A549 (cell line): ENCODE measurements at regions not wholly inside any gene's neighbourhood (a gene's known extent, or its start where the extent isn't known, plus 50 kb on each side); places are given as distances from the start of the nearest gene placed in this dataset.

ENCODE experiments used
- ATAC-seq, 2 experiments: fragments of 200-7000 bp in 1 of 2; fragments of >200 bp in 1 of 2; cut with Nextera tagmentation in 1 of 2; cut with Tn5 transposase in 1 of 2; 3 replicates each; pipeline versions ENCODE4 v1.8.0 to v1.9.1; 2018 to 2020; ENCODE audit warnings: mild to moderate bottlenecking in 1 of 2, moderate library complexity in 1 of 2
- CTCF ChIA-PET: fragments of 300-600 bp; sonication (Branson Sonifier 250); formaldehyde crosslinking; extraction: SDS; loops from one replicate; lab custom pipeline; 2021; ENCODE audit warnings: antibody characterized with exemption, inconsistent platforms; lab: Yijun Ruan, JAX
- POLR2A ChIA-PET: fragments of 350-600 bp; formaldehyde crosslinking; extraction: SDS; loops from one replicate; lab custom pipeline; 2021; ENCODE audit warnings: antibody characterized with exemption, inconsistent platforms; lab: Yijun Ruan, JAX
- DNase-seq, 2 experiments: peaks; one replicate each; pipeline versions ENCODE4 v3.0.0 to v3.0.0-alpha.2; 2011 to 2016; ENCODE audit warnings: low read depth in 1 of 2, low spot score in 1 of 2
- FAIRE-seq: peaks from 2 replicates; lab custom pipeline; 2011; peaks lifted over from hg19 to GRCh38; lab: Jason Lieb, UNC
- H3K27ac ChIP-seq, 2 experiments: fragments of >200 bp; sonication (Bioruptor Twin); formaldehyde crosslinking; 3 replicates each; pipeline ENCODE4 v1.5.1; 2016 to 2017
- H3K4me1 ChIP-seq: fragments of >200 bp; sonication (Bioruptor Twin); formaldehyde crosslinking; 3 replicates; pipeline ENCODE4 v1.6.1; 2016
- H3K4me2 ChIP-seq: fragments of >200 bp; sonication (Bioruptor Twin); formaldehyde crosslinking; 3 replicates; pipeline ENCODE4 v1.6.1; 2016
- H3K4me3 ChIP-seq: fragments of >200 bp; sonication (Bioruptor Twin); formaldehyde crosslinking; 3 replicates; pipeline ENCODE4 v1.5.1; 2016
- H3K9me3 ChIP-seq: fragments of >200 bp; sonication (Bioruptor Twin); formaldehyde crosslinking; 3 replicates; pipeline ENCODE4 v1.6.1; 2016
- CBX8 ChIP-seq: fragments of 200-600 bp; sonication (generic); IDR thresholded peaks from 2 replicates; pipeline ENCODE4 v1.6.1; 2016
- CEBPB ChIP-seq, 2 experiments: fragments of >200 bp in 1 of 2; sonication (Bioruptor Twin) in 1 of 2; formaldehyde crosslinking in 1 of 2; IDR thresholded peaks; 2 replicates each; pipeline ENCODE4 v1.6.1; 2012 to 2016
- CHD4 ChIP-seq: fragments of 200-600 bp; sonication (generic); IDR thresholded peaks from 2 replicates; pipeline ENCODE4 v1.6.1; 2016; ENCODE audit warnings: antibody characterized with exemption, mild to moderate bottlenecking, borderline replicate concordance
- EHF ChIP-seq: fragments of 250-450 bp; sonication (Bioruptor Pico); IDR thresholded peaks from 2 replicates; pipeline ENCODE4 v1.5.0; 2020; ENCODE audit warnings: mild to moderate bottlenecking
- EP300 ChIP-seq, 2 experiments: fragments of >200 bp; sonication (Bioruptor Twin); formaldehyde crosslinking; IDR thresholded peaks; 2 replicates in 1 of 2; 3 replicates in 1 of 2; pipeline ENCODE4 v1.6.1; 2016 to 2017
- FOSB ChIP-seq: fragments of 250-450 bp; sonication (Bioruptor Pico); IDR thresholded peaks from 2 replicates; pipeline ENCODE4 v1.5.0; 2020; ENCODE audit warnings: mild to moderate bottlenecking, moderate library complexity
- FOXS1 ChIP-seq: fragments of 250-450 bp; sonication (Bioruptor Pico); IDR thresholded peaks from 2 replicates; pipeline ENCODE4 v1.5.0; 2020; ENCODE audit warnings: mild to moderate bottlenecking, moderate library complexity
- HDAC2 ChIP-seq: fragments of 200-600 bp; sonication (generic); IDR thresholded peaks from 2 replicates; pipeline ENCODE4 v1.6.1; 2016
- HOXA7 ChIP-seq: fragments of 250-450 bp; sonication (Bioruptor Pico); IDR thresholded peaks from 2 replicates; pipeline ENCODE4 v1.5.0; 2020; ENCODE audit warnings: mild to moderate bottlenecking, moderate library complexity
- HOXB5 ChIP-seq: fragments of 250-450 bp; sonication (Bioruptor Pico); IDR thresholded peaks from 2 replicates; pipeline ENCODE4 v1.5.0; 2020; ENCODE audit warnings: mild to moderate bottlenecking, moderate library complexity
- JUN ChIP-seq, 2 experiments: fragments of >200 bp; sonication (Bioruptor Twin); formaldehyde crosslinking; IDR thresholded peaks; 2 replicates in 1 of 2; 3 replicates in 1 of 2; pipeline ENCODE4 v1.6.1; 2016 to 2017
- JUNB ChIP-seq: fragments of >200 bp; sonication (Bioruptor Twin); formaldehyde crosslinking; IDR thresholded peaks from 2 replicates; pipeline ENCODE4 v1.6.1; 2016
- KDM1A ChIP-seq: fragments of 200-600 bp; sonication (generic); IDR thresholded peaks from 2 replicates; pipeline ENCODE4 v1.6.1; 2016; ENCODE audit warnings: low read depth, mild to moderate bottlenecking
- KDM5A ChIP-seq: fragments of 200-600 bp; sonication (generic); IDR thresholded peaks from 2 replicates; pipeline ENCODE4 v1.6.1; 2016; ENCODE audit warnings: antibody characterized with exemption, mild to moderate bottlenecking
- NR3C1 ChIP-seq: fragments of >200 bp; sonication (Bioruptor Twin); formaldehyde crosslinking; IDR thresholded peaks from 3 replicates; pipeline ENCODE4 v1.6.1; 2017
- POLR2AphosphoS2 ChIP-seq: conservative IDR thresholded peaks from 2 replicates; pipeline ENCODE4 v1.6.1; 2012; ENCODE audit warnings: low read length, improper control_type of control experiment, inconsistent platforms
- RNF2 ChIP-seq: fragments of 200-600 bp; sonication (generic); IDR thresholded peaks from 2 replicates; pipeline ENCODE4 v1.6.1; 2016; ENCODE audit warnings: low read depth, mild to moderate bottlenecking, antibody characterized with exemption, moderate library complexity, borderline replicate concordance
- SREBF2 ChIP-seq: fragments of 450-650 bp; IDR thresholded peaks from 2 replicates; pipeline ENCODE4 v1.6.1; 2014; ENCODE audit warnings: mild to moderate bottlenecking, moderate library complexity
- ZFP36 ChIP-seq: fragments of 450-650 bp; IDR thresholded peaks from 2 replicates; pipeline ENCODE4 v1.6.1; 2014; ENCODE audit warnings: borderline replicate concordance; ENCODE audit not compliant: partially characterized antibody
- ZNF302 ChIP-seq: fragments of 250-450 bp; sonication (Bioruptor Pico); IDR thresholded peaks from 2 replicates; pipeline ENCODE4 v1.9.0; 2021; ENCODE audit warnings: inconsistent platforms, mild to moderate bottlenecking, moderate library complexity
- WGBS: methylation state at CpG from one replicate; pipeline ENCODE4 v1.1.6; 2017; ENCODE audit errors: missing lambda C conversion rate; 5-methylcytosine and 5-hydroxymethylcytosine counted together
- TF ChIP-seq, protein P1 (sequence below): fragments of 250-450 bp; sonication (Bioruptor Pico); IDR thresholded peaks from 2 replicates; pipeline ENCODE4 v1.5.0; 2020; ENCODE audit warnings: low read depth, mild to moderate bottlenecking, moderate library complexity
- TF ChIP-seq, protein P2 (sequence below): fragments of >200 bp; sonication (Bioruptor Twin); formaldehyde crosslinking; IDR thresholded peaks from 2 replicates; pipeline ENCODE4 v1.6.1; 2016
- TF ChIP-seq, protein P3 (sequence below): fragments of 450-650 bp; IDR thresholded peaks from 2 replicates; pipeline ENCODE4 v1.6.1; 2014; ENCODE audit warnings: antibody characterized with exemption
- TF ChIP-seq, protein P4 (sequence below): IDR thresholded peaks from 2 replicates; pipeline ENCODE4 v1.6.1; 2012

DNA sequence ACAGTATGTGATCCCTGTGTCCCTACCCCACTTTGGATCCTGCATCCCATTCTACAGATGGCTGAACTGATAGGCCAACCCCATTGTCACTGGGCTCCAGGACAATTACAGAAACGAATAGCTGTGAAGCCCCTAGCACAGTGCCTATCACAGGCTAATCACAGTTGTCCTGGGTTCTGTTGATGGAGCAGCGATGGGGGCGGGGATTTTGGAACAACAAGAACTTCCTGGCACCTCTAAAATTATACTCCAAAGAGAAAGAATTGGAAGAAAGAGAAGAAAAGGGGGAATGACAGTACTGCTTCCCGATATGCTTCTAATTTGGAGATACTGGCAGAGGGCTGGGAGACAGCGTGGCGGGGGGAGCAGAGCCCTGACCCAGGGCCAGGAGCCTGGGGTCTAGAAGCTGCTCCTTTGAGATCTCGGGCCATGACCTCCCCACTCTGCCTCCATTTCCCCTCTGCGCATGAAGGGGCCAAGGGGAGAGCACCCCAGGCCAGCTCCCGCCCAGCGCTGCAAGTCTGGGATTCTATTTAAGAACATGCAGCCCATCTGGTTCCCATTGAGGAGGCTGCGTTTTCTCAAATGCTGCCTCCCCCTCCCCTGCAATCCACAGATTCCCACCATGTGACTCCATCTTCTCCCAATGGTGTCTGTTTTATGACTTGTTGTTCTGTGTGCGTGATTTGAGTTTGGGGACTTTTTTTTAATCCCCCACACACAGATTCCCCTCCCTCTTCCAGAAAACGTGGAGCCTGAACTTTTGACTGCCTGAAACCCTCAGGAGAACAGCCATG is 202.7 kb downstream of the CYP26B1 start:
- FAIRE-seq (no peak), ATAC-seq (no peak), DNase-seq (no peak)
- no peak overlapping the region for H3K27ac ChIP-seq
- no peaks in the 10 kb centered on the region for H3K4me1 ChIP-seq
- ChIA-PET POLR2A (no interaction called here), CTCF (interaction anchor here (1.0 to 2.3 kb wide), 4 partner anchors 21 to 356 kb away, joined by 3 to 6 read pairs (median 4); no protein-coding TSS in a partner anchor)
- TF ChIP-seq HOXA7 (CRISPR knock-in tag) (no peak), ZFP36 (no peak), ZNF302 (CRISPR knock-in tag) (no peak), JUNB (no peak), FOXS1 (no peak), KDM5A (no peak), CHD4 (no peak), JUN (IDR thresholded peaks at IDR 0.05) (no peak), CBX8 (no peak), CEBPB (IDR thresholded peaks at IDR 0.05) (no peak)
- no peak overlapping the region for H3K4me3 ChIP-seq
- no peak overlapping the region for H3K4me2 ChIP-seq
- WGBS, result 61% methylated on average over 13 of the region's 13 CpGs
- H3K9me3 ChIP-seq, result no peaks in the 10 kb centered on the region

DNA sequence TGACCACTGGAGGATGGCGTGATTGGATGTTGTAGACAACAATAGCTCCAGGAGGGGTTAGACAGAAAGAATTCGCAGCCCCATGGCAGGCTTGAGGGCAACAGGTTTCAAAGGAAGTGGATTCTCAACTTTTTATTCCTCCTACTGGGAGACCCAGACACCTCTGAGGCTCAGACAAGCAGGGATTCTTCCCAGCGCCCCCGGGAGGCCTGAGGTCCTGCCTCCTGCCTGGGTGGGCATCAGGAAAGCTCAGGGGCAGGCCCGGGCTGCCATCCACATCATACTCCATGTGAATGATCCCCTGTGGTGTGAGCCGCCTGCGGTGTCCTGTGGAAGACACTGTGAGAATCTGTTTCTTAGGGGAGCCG is 203.5 kb downstream of the CYP26B1 start:
- FAIRE-seq, result no peak
- H3K9me3 ChIP-seq, result no peaks in the 10 kb centered on the region
- POLR2A ChIA-PET, result no interaction called here
- no peak for DNase-seq
- no peak for ATAC-seq
- 75% methylated on average over 8 of the region's 8 CpGs for WGBS
- no peak overlapping the region for H3K4me3 ChIP-seq
- CTCF ChIA-PET, result interaction anchor here (0.7 to 2.3 kb wide), 5 partner anchors 20 to 355 kb away, joined by 3 to 6 read pairs (median 3); no protein-coding TSS in a partner anchor
- H3K27ac ChIP-seq, result no peak overlapping the region
- H3K4me2 ChIP-seq, result no peak overlapping the region
- H3K4me1 ChIP-seq, result no peaks in the 10 kb centered on the region
- TF ChIP-seq, protein P1, sequence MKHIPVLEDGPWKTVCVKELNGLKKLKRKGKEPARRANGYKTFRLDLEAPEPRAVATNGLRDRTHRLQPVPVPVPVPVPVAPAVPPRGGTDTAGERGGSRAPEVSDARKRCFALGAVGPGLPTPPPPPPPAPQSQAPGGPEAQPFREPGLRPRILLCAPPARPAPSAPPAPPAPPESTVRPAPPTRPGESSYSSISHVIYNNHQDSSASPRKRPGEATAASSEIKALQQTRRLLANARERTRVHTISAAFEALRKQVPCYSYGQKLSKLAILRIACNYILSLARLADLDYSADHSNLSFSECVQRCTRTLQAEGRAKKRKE (CRISPR knock-in tag), result no peak
- TF ChIP-seq SREBF2, result no peak
- TF ChIP-seq HOXB5 (CRISPR knock-in tag), result no peak
- no peak for TF ChIP-seq ZNF302 (CRISPR knock-in tag)
- no peak for TF ChIP-seq JUN (IDR thresholded peaks at IDR 0.05)
- TF ChIP-seq ZFP36, result no peak
- TF ChIP-seq RNF2, result no peak
- TF ChIP-seq EP300 (IDR thresholded peaks at IDR 0.05), result no peak
- TF ChIP-seq NR3C1, result no peak
- no peak for TF ChIP-seq KDM1A
- TF ChIP-seq FOSB, result no peak
- no peak for TF ChIP-seq CBX8
- TF ChIP-seq, protein P2, sequence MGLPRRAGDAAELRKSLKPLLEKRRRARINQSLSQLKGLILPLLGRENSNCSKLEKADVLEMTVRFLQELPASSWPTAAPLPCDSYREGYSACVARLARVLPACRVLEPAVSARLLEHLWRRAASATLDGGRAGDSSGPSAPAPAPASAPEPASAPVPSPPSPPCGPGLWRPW, result no peak
- no peak for TF ChIP-seq POLR2AphosphoS2
- TF ChIP-seq, protein P3, sequence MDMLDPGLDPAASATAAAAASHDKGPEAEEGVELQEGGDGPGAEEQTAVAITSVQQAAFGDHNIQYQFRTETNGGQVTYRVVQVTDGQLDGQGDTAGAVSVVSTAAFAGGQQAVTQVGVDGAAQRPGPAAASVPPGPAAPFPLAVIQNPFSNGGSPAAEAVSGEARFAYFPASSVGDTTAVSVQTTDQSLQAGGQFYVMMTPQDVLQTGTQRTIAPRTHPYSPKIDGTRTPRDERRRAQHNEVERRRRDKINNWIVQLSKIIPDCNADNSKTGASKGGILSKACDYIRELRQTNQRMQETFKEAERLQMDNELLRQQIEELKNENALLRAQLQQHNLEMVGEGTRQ, result no peak
- TF ChIP-seq HOXA7 (CRISPR knock-in tag), result no peak
- no peak for TF ChIP-seq HDAC2
- TF ChIP-seq, protein P4, sequence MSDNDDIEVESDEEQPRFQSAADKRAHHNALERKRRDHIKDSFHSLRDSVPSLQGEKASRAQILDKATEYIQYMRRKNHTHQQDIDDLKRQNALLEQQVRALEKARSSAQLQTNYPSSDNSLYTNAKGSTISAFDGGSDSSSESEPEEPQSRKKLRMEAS, result no peak
- TF ChIP-seq FOXS1, result no peak
- TF ChIP-seq EHF, result no peak
